Neural cell (in vitro differentiated cells): ENCODE measurements at regions not wholly inside any gene's neighbourhood (a gene's known extent, or its start where the extent isn't known, plus 50 kb on each side); places are given as distances from the start of the nearest gene placed in this dataset.
A peak's percentile ranks its signal among the peaks of the same experiment; 100 is the strongest.

ENCODE experiments used
- H2AFZ ChIP-seq: fragments of 200-600, 300-800 bp; sonication (generic), shearing (Covaris generic); 2 replicates; pipeline ENCODE4 v1.6.0; 2014; ENCODE audit warnings: low read depth, mild to moderate bottlenecking, antibody characterized with exemption, low read length, moderate library complexity
- H3F3A ChIP-seq: fragments of 200-600 bp; shearing (Covaris generic); 2 replicates; pipeline ENCODE4 v1.6.1; 2016; ENCODE audit warnings: mild to moderate bottlenecking, moderate library complexity, mixed read lengths, antibody characterized with exemption, low read length; ENCODE audit not compliant: insufficient read depth, poor library complexity, severe bottlenecking
- H3K27ac ChIP-seq: fragments of 200-600, 300-800 bp; sonication (generic), shearing (Covaris generic); 2 replicates; pipeline ENCODE4 v1.5.1; 2014; ENCODE audit warnings: mild to moderate bottlenecking, low read length, moderate library complexity
- H3K27me3 ChIP-seq: fragments of 300-800, 200-600 bp; sonication (generic), shearing (Covaris generic); 2 replicates; pipeline ENCODE4 v1.6.0; 2014; ENCODE audit warnings: mild to moderate bottlenecking, low read depth, low read length, moderate library complexity; ENCODE audit not compliant: insufficient read depth
- H3K36me3 ChIP-seq: fragments of 300-800, 200-600 bp; sonication (generic), shearing (Covaris generic); 2 replicates; pipeline ENCODE4 v1.5.1; 2014; ENCODE audit warnings: mild to moderate bottlenecking, antibody characterized with exemption, low read length, moderate library complexity; ENCODE audit not compliant: insufficient read depth
- H3K4me2 ChIP-seq: fragments of 300-800, 200-600 bp; sonication (generic), shearing (Covaris generic); 2 replicates; pipeline ENCODE4 v1.6.0; 2014; ENCODE audit warnings: mild to moderate bottlenecking, low read length
- H3K4me3 ChIP-seq: fragments of 300-800, 200-600 bp; sonication (generic), shearing (Covaris generic); 2 replicates; pipeline ENCODE4 v1.5.1; 2014; ENCODE audit warnings: mild to moderate bottlenecking, low read length, moderate library complexity
- H3K79me2 ChIP-seq: fragments of 200-600 bp; shearing (Covaris generic); replicated peaks from 2 replicates; pipeline ENCODE4 v1.6.0; 2014; ENCODE audit warnings: mild to moderate bottlenecking, low read length, moderate library complexity; ENCODE audit not compliant: insufficient read depth
- H3K9ac ChIP-seq: fragments of 300-800, 200-600 bp; sonication (generic), shearing (Covaris generic); 2 replicates; pipeline ENCODE4 v1.6.1; 2016; ENCODE audit warnings: mild to moderate bottlenecking, low read length, mixed read lengths
- H3K9me2 ChIP-seq: fragments of 200-600 bp; shearing (Covaris generic); 2 replicates; pipeline ENCODE4 v1.6.1; 2016; ENCODE audit warnings: mild to moderate bottlenecking, low read length, mixed read lengths; ENCODE audit not compliant: insufficient read depth
- H3K9me3 ChIP-seq: fragments of 200-600, 300-800 bp; sonication (generic), shearing (Covaris generic); 2 replicates; pipeline ENCODE4 v1.6.1; 2016; ENCODE audit warnings: mild to moderate bottlenecking, mixed run types, low read length, moderate library complexity, mixed read lengths
- H4K20me1 ChIP-seq: fragments of 200-600 bp; shearing (Covaris generic); 2 replicates; pipeline ENCODE4 v1.6.1; 2016; ENCODE audit warnings: mild to moderate bottlenecking, mixed run types; ENCODE audit not compliant: insufficient read depth
- CTCF ChIP-seq: fragments of 450-650 bp; IDR thresholded peaks from 2 replicates; pipeline ENCODE4 v1.5.1; 2014; ENCODE audit warnings: antibody characterized with exemption, mild to moderate bottlenecking, moderate library complexity; ENCODE audit not compliant: poor library complexity, severe bottlenecking
- EP300 ChIP-seq: fragments of 450-650 bp; conservative IDR thresholded peaks from 2 replicates; pipeline ENCODE4 v1.6.1; 2014; ENCODE audit warnings: antibody characterized with exemption, mild to moderate bottlenecking, moderate library complexity; ENCODE audit not compliant: poor library complexity, severe bottlenecking
- EZH2 ChIP-seq: fragments of 200-600, 300-800 bp; shearing (Covaris generic), sonication (generic); IDR thresholded peaks from 2 replicates; pipeline ENCODE4 v1.6.1; 2014; ENCODE audit warnings: antibody characterized with exemption, low read length, borderline replicate concordance, mild to moderate bottlenecking; ENCODE audit not compliant: insufficient read depth, poor library complexity, severe bottlenecking
- MXI1 ChIP-seq: fragments of 450-650 bp; conservative IDR thresholded peaks from 2 replicates; pipeline ENCODE4 v1.6.1; 2014; ENCODE audit warnings: antibody characterized with exemption, mild to moderate bottlenecking; ENCODE audit not compliant: poor library complexity, severe bottlenecking
- POLR2AphosphoS5 ChIP-seq: IDR thresholded peaks from 2 replicates; pipeline ENCODE4 v1.6.1; 2012
- RAD21 ChIP-seq: fragments of 450-650 bp; conservative IDR thresholded peaks from 2 replicates; pipeline ENCODE4 v1.6.1; 2014; ENCODE audit warnings: antibody characterized with exemption, mild to moderate bottlenecking, moderate library complexity
- REST ChIP-seq: IDR thresholded peaks from 2 replicates; pipeline ENCODE4 v1.6.1; 2012; ENCODE audit warnings: borderline replicate concordance
- SMC3 ChIP-seq: fragments of 450-650 bp; conservative IDR thresholded peaks from 2 replicates; pipeline ENCODE4 v1.6.1; 2014; ENCODE audit warnings: antibody characterized with exemption, mild to moderate bottlenecking, moderate library complexity; ENCODE audit not compliant: poor library complexity
- TAF1 ChIP-seq: IDR thresholded peaks from 2 replicates; pipeline ENCODE4 v1.6.1; 2012; ENCODE audit warnings: low read depth

- H3K9me2 ChIP-seq: no peaks in the 10 kb centered on the region
- no peaks in the 10 kb centered on the region for H3K36me3 ChIP-seq
- no peaks in the 10 kb centered on the region for H3K27me3 ChIP-seq
- H3K9ac ChIP-seq: no peak overlapping the region
- H3F3A ChIP-seq: no peaks in the 10 kb centered on the region
- TF ChIP-seq POLR2AphosphoS5 (peak; percentile 86), EP300 (peak; percentile 35), REST (peak; percentile 52), RAD21 (no peak)
- no peak overlapping the region for H3K4me2 ChIP-seq
- H3K79me2 ChIP-seq: no peaks in the 10 kb centered on the region
- H3K9me3 ChIP-seq: no peaks in the 10 kb centered on the region
- H2AFZ ChIP-seq: no peak overlapping the region
- no peaks in the 10 kb centered on the region for H4K20me1 ChIP-seq
- no peak overlapping the region for H3K4me3 ChIP-seq
- peak overlapping the region; percentile 33 for H3K27ac ChIP-seq
Observed at GRCh38 chr15:53447742-53448141, 311.7 kb downstream of the WDR72 start.

- Histone ChIP-seq H3K9me2 (no peaks in the 10 kb centered on the region), H3K9ac (no peak overlapping the region), H3K27ac (peak overlapping the region; percentile 32), H3K9me3 (no peaks in the 10 kb centered on the region), H3K4me2 (no peak overlapping the region), H3K79me2 (no peaks in the 10 kb centered on the region), H3F3A (no peaks in the 10 kb centered on the region), H3K36me3 (no peaks in the 10 kb centered on the region), H3K4me3 (no peak overlapping the region), H2AFZ (no peak overlapping the region), H4K20me1 (no peaks in the 10 kb centered on the region), H3K27me3 (no peaks in the 10 kb centered on the region)
- TF ChIP-seq EP300 (no peak), REST (no peak), POLR2AphosphoS5 (no peak), RAD21 (no peak), EZH2 (no peak), MXI1 (no peak), CTCF (no peak), SMC3 (no peak), TAF1 (no peak)
Observed at GRCh38 chr15:53447053-53447574, 312.3 kb downstream of the WDR72 start.
